Neural progenitor cell (in vitro differentiated cells): ENCODE measurements at regions not wholly inside any gene's neighbourhood (a gene's known extent, or its start where the extent isn't known, plus 50 kb on each side); places are given as distances from the start of the nearest gene placed in this dataset.

Source experiments
- EZH2 ChIP-seq: fragments of 200-600 bp; sonication (generic); IDR thresholded peaks from 2 replicates; pipeline ENCODE4 v1.6.1; 2017; ENCODE audit warnings: antibody characterized with exemption, mild to moderate bottlenecking, moderate library complexity
- EZH2phosphoT487 ChIP-seq: fragments of 200-600 bp; sonication (generic); IDR thresholded peaks from 2 replicates; pipeline ENCODE4 v1.6.1; 2017; ENCODE audit warnings: antibody characterized with exemption
- TF ChIP-seq, protein P1 (sequence below): fragments of 200-600 bp; sonication (generic); IDR thresholded peaks from 2 replicates; pipeline ENCODE4 v1.5.1; 2017; ENCODE audit warnings: antibody characterized with exemption, mild to moderate bottlenecking

DNA sequence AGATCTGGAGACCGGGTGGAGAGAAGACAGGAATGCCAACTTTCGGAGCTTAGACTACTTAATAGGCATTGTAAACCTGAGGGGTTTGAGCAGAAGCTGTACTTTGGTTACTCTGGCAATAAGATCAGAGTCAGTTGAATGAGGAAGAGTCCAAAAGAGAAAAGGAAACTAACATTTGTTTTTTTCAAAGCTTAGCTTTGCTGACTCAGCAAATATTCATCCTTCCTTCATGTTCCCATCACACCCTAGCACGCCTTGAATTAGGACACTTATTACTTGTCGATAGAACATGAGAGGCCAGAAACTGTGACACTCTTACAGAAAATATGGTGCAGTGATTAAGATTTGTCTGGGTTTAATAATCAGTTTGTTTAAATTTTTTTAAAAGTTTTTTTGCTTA lies 266.9 kb upstream of the ATP2B1 start:
- TF ChIP-seq, protein P1, sequence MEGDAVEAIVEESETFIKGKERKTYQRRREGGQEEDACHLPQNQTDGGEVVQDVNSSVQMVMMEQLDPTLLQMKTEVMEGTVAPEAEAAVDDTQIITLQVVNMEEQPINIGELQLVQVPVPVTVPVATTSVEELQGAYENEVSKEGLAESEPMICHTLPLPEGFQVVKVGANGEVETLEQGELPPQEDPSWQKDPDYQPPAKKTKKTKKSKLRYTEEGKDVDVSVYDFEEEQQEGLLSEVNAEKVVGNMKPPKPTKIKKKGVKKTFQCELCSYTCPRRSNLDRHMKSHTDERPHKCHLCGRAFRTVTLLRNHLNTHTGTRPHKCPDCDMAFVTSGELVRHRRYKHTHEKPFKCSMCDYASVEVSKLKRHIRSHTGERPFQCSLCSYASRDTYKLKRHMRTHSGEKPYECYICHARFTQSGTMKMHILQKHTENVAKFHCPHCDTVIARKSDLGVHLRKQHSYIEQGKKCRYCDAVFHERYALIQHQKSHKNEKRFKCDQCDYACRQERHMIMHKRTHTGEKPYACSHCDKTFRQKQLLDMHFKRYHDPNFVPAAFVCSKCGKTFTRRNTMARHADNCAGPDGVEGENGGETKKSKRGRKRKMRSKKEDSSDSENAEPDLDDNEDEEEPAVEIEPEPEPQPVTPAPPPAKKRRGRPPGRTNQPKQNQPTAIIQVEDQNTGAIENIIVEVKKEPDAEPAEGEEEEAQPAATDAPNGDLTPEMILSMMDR = no peak
- no peak for TF ChIP-seq EZH2
- no peak for TF ChIP-seq EZH2phosphoT487
